D341Med (cell line): ENCODE measurements at regions not wholly inside any gene's neighbourhood (a gene's known extent, or its start where the extent isn't known, plus 50 kb on each side); places are given as distances from the start of the nearest gene placed in this dataset.

Experiments used
- DNase-seq: peaks from one replicate; pipeline ENCODE4 v3.0.0; 2012; ENCODE audit warnings: low spot score

- no peak for DNase-seq
These were observed 58.4 kb downstream of the SLC25A47 start for GRCh38 chr14:100381395-100382105.

- DNase-seq = no peak
These were observed 58.9 kb downstream of the SLC25A47 start for GRCh38 chr14:100382106-100382455.

GRCh38 chr14:100383727-100384158 is 60.6 kb downstream of the SLC25A47 start:
- peak; percentile 84 for DNase-seq

GRCh38 chr14:100384277-100384676 is 61.1 kb downstream of the SLC25A47 start:
- no peak for DNase-seq

- no peak for DNase-seq
These were observed 62.0 kb downstream of the SLC25A47 start for GRCh38 chr14:100384819-100385813.

GRCh38 chr14:100386121-100386520 is 63.0 kb downstream of the SLC25A47 start:
- DNase-seq = no peak

- DNase-seq = no peak
These were observed 63.7 kb downstream of the SLC25A47 start for GRCh38 chr14:100386846-100387245.

GRCh38 chr14:100387450-100387849 is 64.3 kb downstream of the SLC25A47 start:
- no peak for DNase-seq

GRCh38 chr14:100388103-100389054 is 65.2 kb downstream of the SLC25A47 start:
- no peak for DNase-seq

- DNase-seq = no peak
These were observed 66.5 kb downstream of the SLC25A47 start for GRCh38 chr14:100389497-100390104.

GRCh38 chr14:100391173-100391572 is 68.0 kb downstream of the SLC25A47 start:
- DNase-seq = no peak

- no peak for DNase-seq
These were observed 68.6 kb downstream of the SLC25A47 start for GRCh38 chr14:100391724-100392123.

GRCh38 chr14:100392356-100392755 is 69.2 kb downstream of the SLC25A47 start:
- no peak for DNase-seq

GRCh38 chr14:100393362-100393761 is 70.2 kb downstream of the SLC25A47 start:
- no peak for DNase-seq

GRCh38 chr14:100393906-100394732 is 71.0 kb downstream of the SLC25A47 start:
- peak; percentile 50 for DNase-seq

- DNase-seq = no peak
These were observed 71.9 kb downstream of the SLC25A47 start for GRCh38 chr14:100394886-100395672.

GRCh38 chr14:100396266-100396795 is 73.2 kb downstream of the SLC25A47 start:
- DNase-seq = no peak

GRCh38 chr14:100397005-100397404 is 73.9 kb downstream of the SLC25A47 start:
- no peak for DNase-seq

- DNase-seq = no peak
These were observed 74.9 kb downstream of the SLC25A47 start for GRCh38 chr14:100398044-100398443.
